ENCODE measurements at regions not wholly inside any gene's neighbourhood (a gene's known extent, or its start where the extent isn't known, plus 50 kb on each side); places are given as distances from the start of the nearest gene placed in this dataset.
"Not testable (repeated sequence)": the region's sequence is repeated elsewhere in the genome, so short reads cannot be mapped to it uniquely, and the experiment has no call there.

DNA sequence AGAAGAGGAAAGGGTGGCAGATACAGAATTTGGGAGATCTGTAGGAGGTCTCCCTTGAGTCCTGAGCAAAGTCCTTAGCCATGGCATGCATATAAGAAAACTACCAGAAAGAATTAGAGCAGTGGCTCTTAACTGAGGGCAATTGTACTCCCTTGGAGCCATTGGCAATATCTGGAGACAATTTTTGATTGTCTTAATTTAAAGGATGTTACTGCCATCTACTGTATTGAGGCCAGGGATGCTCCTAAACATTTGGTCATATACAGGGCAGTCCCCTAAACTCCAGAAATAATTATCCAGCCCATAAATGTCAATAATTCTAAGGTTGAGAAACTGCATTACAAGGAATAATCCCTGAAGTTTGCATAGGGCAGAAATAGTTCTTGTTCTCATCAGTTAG, 136.4 kb upstream of the ODAD2 start:
- no peak for DNase-seq

DNA sequence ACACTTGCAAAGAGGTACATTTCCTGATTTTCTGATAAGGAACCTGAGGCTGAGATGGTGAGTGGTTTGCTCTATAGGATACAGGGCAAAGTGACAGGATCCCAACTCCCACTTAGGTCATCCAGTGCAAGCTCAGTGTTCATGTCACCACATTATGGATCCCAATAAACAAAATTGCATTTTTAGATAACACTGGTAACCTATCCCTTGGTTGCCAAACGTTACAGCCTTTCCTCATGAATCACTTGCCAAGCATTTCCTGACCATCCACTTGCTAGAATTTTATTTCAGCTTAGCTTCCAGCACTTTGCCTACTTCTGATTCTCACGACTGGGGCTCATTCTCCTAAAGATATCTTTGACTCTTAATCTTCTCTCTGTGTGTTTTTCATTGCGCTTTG, 131.4 kb upstream of the ODAD2 start:
- DNase-seq: no peak

DNA sequence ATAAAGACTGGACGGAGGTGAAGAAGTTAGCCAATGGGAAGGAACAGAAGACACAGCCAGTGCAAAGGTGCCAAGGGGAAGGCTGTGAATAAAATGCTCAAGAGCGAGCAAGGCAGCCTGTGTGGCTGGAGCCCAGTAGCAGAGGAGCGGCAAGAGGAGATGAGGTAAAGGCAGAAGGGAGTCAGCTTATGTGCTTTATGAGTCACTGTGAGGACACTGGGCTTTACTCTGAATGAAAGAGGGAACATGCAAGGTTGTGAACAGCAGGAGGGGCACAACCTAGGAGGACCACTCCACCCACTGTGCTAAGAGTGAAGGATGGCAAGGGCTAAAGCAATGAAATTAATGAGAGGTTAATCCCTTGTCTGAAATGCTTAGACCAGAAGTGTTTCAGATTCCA, 129.0 kb upstream of the ODAD2 start:
- no peak for DNase-seq

DNA sequence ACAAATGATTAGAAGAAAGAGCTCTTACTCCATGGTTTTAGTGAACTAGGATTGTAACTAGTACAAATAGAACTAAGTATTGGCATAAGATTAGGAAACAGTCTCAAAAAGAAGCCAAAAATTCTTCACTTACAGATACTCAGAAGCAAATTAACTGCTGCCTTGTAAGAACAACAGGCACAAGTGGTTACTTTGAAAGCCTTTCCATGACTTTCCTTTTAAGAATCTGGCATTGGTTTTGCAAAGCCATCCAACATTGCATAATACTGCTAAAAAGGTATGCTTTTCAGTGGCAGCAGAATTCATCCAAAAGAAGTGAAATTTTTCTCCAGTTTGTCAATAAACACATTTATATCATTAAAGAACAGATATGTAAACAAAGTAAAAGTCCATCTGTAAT, 126.8 kb upstream of the ODAD2 start:
- DNase-seq: no peak

DNA sequence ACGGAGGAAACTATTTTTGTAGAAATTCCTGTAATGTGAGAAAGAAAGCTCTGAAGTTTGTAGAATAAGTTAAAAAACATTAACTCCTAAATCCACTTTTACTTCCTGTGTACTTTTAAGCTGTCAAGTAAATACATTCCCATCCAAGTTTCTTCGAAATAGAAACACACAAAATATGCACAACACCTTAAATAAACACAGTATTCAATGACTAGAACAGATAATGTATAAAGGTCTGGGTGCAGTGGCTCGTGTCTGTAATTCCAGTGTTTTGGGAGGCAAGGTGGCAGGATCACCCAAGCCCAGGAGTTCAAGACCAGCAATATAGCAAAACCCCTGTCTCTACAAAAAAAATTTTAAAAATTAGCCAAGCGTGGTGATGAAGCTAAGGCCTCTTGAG, 121.9 kb upstream of the ODAD2 start:
- DNase-seq: no peak

DNA sequence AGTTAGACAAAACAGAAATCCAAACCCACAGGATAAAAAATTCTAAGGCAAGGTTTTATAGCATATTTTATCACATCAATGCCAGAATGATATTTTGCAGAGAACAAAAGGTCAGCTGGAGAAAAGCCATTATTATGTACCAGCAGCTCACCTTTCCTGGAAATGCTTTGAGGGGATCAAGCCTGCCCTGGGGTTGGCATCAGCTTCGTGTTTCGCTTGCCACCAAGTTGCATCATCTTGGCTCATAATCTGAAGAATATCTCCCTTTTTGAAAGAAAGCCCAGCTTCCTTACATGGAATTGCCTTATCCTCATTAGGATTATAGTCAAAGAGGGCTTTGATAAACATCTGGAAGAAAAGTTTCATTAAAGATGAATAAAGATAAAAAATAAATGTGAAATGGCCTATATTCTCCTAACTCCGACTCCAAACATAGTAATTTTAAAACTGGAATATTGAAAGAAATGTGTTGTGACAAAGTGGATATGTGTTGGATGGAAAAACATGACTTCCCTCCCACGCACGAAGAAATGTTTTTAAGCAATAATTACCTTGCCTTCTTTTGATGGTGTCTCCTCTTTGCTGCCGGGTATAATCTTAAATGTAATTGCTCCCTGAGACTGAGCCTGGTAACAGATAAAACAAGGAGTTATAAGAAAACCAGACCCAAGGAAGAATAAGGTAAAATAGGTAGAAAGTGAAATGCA, 121.3 kb upstream of the ODAD2 start:
- no peak for DNase-seq

DNA sequence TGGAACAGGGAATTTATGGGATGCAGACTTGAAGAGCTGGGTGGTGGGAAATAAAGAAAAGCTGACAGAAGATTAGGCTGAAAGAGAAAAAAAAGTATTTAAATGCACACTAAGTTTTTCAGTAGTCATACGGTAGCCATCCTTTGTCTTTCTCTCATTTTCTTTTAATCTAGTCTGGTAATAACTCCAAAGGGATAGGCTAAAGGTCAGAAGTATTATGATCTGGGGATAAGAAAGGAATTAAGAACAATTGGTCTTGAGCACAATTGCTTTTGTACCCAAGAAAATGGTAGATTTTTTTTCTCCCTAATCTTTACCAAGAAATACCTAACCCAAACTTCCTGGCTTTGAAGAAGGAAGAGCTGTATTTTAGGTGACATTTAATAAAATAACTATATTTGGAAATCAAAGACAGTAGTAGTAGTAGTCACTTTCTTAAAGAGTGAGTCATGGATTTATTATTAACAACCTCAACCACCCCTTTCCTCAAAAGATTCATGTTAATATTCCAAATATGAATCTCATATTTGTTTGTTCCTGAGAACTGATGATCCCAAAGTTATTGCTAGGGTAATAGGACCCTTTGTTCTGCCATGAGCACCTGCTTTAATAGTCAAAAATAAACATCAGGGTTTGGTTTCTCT, 120.2 kb upstream of the ODAD2 start:
- no peak for DNase-seq

DNA sequence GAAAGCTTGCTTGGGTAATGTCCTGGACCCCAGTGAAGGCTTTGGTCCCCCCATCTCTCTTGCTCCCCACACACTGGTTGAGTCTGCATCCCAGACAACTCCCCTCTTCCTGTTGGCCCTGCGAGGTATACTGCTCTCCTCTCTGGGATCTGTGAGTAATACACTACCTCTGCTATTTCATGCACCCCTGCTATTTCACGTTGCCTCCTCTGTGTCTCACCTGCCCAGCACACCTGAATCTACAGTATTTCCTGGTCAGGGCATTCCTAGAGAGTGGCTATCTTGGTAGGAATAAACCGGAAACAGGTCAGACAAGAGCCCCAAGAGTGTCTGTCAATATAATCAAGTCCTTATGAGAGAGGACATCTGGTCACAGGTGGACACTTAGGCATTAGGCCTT, 114.3 kb upstream of the ODAD2 start:
- DNase-seq: no peak

DNA sequence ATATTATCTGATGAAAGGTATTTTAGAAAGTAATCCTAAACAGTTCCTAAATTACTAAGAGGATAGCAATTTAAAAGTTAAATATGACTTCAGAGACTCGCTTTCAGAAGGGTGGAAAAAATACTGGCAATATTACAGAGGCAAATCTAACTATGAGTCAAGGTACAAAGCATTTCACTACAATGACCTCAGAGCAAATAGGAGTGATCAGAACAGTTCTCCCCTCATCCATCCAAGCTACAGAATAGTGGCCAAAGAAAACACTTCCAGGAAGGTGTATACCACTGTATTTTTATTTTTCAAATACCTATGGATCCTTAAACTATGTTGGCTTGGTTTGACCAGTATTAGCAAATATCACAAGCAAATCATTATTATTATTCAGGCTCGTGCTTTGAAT, 112.8 kb upstream of the ODAD2 start:
- DNase-seq: no peak

DNA sequence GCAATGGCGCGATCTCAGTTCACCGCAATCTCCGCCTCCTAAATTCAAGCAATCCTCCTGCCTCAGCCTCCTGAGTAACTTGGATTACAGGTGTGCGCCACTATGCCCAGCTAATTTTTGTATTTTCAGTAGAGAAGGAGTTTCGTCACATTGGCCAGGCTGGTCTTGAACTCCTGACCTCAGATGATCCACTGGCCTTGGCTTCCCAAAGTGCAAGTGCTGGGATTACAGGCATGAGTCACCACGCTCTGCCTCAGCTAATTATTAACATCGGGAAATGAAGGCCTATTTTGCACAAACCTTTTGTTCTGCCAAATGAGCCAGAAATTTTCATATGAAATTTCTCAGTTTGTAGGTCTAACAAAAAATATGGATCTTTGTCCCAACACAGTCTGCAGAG, 106.7 kb upstream of the ODAD2 start:
- DNase-seq: no peak

DNA sequence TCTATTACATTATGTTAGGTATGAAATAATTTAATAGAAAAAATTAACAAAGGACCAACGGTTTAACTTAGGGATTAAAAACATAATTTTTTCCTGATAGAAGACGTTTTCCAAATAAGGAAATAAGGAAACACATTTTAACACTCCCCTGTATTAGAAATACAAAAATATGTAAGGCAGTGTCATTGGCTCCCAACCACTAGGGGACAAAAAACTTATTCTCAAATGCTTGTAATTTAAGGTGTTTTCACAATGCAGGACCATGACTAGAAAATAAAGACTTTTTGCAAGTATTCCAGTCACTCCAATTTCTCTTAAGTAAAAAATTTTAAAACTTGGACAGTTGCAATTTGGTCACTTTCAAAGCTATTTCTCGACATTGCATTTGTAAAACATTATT, 98.8 kb upstream of the ODAD2 start:
- no peak for DNase-seq

DNA sequence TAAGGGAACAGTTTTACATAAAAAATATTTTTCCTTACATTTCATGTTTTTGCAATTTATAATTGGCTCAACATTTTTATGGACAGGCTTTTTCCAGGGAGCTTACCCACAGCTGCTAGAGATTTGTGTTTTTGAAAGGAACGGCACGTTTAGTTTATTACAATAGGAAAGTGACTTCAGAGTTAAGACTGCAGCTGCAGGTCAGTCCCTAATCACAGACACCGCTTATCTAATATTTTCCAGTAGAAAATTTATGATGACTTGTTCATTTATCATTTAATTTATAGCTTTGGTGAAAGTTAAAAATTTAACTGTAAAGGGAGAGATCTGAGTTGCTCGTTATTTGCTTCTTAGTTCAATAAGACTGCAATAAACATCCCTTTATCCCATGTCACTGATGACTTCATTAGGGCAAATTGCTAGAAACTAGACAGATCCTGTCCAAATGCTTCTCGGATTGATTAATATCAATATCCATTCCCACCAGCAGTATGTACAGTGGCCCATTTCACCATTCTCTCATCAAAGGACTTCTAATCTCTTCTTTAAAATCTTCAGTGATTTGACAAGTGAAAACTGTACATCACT, 97.0 kb upstream of the ODAD2 start:
- no peak for DNase-seq

DNA sequence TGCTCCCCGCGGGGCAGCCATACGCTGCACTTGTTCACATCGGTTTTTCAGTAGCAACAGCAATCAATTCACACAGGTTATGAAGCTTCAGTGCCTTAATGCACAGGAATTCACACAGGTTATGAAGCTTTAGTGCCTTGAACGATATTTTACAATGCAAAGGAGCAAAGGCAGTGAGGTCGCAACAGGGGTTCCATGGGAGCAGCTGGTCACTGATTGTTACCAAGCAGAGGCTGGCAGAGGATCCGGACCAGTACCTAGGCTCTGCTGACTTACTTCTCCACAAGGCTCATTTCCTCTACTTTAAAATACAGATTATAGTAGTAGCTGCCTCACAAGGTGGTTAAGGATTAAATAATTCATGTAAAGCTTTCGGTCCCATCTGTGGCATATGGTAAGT, 95.2 kb upstream of the ODAD2 start:
- DNase-seq: no peak

DNA sequence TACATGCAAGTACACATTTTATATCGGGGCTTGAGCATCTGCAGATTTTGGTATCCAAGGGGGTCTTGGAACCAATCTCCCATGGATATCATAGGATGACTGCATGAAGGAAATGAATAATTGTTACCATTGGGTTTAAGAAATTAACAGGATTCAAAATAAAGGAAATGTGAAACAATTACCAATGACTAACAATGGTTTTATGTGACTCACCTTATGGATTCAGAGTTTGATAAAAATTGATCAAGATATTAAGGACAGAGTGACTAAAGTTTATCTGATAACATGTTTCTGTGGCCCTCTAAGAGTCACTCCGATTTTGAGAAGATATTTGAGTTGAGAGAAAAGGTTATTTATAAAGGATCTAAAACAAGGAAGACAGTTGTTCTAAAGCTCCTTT, 93.0 kb upstream of the ODAD2 start:
- no peak for DNase-seq

DNA sequence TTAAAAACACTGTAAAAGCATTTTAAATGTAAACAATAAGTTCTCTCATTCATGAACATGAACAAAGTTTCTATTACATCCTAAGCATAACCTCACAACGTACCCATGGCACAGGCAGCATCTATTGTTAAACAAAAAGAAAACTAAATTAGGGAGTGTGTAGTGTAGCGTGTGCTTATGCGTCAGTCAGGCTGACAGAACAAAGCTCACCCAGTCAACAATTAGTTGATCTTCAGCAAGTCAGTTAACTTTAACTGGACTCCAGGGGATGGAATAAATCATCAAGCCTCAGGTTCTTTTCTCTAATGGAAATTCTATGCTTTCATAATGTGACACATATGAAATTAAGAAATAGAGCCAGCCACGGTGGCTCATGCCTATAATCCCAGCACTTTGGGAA, 91.6 kb upstream of the ODAD2 start:
- DNase-seq: no peak

DNA sequence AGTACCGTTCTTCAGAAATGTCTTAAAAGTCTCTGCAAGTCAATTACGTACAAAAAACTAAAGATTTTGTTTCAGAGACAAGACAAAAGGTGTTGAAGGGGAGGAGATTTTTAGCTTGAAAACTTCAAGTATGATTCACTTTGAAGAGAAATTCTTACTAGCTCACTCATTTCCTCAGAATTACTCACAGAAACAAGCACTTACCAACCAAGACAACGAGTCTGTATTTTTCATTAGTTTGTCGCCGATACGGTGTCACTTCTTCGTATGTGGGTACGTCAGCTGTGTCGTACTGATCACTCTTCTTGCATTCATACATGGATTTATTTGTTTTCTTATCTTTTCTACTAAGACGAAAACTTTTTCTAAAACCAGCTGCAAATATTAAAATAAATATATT, 90.6 kb upstream of the ODAD2 start:
- no peak for DNase-seq

DNA sequence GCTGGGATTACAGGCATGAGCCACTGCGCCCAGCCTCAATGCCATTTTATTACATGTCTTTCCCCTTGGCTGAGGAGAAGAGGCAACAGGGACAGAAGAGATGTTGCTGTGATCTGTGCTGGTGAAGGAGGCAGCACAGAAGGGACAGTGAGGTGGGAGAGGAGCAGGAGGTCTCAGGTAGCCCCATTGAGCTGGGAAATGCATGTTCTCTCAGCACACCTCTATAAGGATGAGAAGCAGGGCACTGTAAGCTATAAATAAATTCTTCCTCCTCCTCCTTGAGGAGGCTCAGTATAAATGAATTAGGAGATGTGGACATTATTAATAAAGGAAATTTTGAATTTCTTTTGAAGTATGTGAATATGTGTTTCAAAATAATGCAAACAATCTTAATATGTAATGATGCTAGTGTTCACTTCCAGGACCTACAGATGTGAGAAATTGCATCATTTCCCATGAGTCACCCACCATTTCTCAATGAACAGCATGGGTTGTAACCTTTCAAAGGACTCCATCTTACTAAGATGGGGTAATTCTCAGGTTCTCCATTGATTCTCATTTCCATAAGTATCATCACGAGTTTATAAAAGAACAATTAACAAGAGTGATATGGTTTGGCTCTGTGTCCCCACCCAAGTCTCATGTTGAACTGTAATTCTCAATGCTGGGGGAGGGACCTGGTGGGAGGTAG, 88.9 kb upstream of the ODAD2 start:
- DNase-seq: no peak

DNA sequence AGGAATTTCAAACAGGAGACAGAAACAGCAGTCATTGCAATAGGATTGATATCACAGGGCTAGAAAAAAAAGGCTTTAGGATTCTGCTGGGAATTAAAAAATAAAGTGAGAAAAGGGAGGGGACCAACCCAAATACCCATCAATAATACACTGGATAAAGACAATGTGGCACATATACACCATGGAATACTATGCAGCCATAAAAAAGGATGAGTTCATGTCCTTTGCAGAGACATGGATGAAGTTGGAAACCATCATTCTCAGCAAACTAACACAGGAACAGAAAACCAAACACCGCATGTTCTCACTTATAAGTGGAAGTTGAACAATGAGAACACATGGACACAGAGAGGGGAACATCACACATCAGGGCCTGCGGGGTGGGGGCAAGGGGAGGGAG, 86.9 kb upstream of the ODAD2 start:
- DNase-seq: not testable (repeated sequence)

DNA sequence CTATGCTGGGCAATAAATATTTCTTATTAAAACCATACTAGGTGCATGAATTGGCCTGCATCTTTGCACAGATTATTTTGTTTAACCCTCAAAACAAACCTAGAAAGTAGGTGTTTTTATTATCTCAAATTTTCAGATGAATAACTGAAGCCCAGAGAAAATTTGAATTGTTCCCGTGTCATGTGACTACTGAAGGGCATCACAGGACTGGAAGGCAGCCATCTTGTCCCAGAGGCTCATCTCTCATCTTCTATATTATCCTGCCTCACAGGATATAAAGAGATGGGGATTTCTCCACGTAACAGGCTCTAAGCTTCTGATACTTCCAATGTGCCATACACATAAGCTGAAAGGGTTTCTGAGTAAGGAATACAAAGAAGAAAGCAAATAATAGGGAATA, 84.0 kb upstream of the ODAD2 start:
- DNase-seq: no peak

DNA sequence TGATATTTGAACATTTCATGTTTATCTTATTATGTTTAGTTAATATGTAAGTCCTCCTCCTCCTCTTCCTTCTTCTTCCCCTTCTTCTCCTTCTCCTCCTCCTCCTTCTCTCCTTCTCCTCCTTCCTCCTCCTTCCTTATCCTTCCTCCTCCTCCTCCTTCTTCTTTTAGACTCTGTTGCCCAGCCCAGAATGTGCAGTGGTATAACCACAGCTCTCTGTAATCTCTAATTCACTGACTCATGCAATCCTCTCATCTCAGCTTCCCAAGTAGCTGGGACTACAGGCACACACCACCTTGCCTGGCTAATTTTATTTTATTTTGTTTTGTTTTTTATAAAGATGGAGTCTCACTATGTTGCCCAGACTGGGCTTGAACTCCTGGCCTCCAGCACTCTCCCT, 83.4 kb upstream of the ODAD2 start:
- no peak for DNase-seq

DNA sequence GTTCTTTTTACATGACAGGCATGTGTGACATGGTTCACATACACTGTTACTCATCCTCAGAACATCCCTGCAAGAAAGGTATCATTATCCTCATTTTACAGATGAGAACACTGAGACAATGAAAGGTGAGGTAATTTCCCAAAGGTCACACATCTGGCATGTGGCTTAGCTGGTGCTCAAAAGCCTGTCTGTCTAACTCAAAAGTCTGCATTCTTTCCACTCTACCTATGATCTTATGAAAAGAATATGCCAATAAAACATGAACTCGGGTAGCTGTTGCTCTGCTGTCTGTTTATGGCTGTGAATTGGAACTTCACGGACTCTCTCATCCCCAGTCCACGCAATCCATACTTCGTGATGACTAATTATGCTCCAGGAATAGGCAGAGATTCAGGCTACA, 79.0 kb upstream of the ODAD2 start:
- DNase-seq: no peak

DNA sequence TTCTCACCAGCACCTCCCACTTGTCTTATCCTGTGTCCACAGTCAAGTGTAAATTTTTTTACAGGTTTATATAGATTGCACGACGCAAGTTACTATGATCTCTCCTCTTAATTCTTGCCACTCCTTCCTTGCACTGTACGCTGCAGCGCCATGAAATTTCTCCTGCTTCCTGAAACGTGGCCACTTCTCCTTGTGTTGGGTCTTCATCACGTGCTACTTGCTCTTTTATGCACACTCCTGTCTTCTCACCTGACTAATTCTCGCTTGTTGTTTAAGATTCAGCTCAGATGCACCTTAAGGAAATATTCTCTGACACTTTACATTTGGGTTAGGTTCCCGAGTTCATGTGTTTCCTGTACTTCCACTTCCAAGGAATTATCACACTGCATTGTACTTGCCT, 76.5 kb upstream of the ODAD2 start:
- no peak for DNase-seq

DNA sequence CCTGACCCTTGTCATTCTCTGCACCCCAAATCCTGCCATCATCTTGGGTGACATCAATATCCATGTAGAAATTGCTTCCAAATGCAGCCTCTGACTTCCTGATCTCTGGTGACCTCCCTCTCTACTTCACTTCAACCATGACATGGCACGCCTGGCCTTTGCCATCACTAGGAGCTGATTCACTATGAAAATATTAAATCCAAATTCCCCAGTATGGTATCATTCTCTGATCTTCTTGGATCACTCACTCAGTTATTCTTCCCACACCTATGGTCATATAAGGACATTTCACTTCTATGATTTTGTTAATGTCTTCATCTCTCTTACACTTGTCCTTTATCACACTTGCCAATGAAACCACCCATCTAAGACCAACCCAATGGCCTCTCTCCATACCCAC, 73.7 kb upstream of the ODAD2 start:
- no peak for DNase-seq

All from nucleus accumbens (tissue), 56 donors.